ENCODE measurements at regions not wholly inside any gene's neighbourhood (a gene's known extent, or its start where the extent isn't known, plus 50 kb on each side); places are given as distances from the start of the nearest gene placed in this dataset.

DNA sequence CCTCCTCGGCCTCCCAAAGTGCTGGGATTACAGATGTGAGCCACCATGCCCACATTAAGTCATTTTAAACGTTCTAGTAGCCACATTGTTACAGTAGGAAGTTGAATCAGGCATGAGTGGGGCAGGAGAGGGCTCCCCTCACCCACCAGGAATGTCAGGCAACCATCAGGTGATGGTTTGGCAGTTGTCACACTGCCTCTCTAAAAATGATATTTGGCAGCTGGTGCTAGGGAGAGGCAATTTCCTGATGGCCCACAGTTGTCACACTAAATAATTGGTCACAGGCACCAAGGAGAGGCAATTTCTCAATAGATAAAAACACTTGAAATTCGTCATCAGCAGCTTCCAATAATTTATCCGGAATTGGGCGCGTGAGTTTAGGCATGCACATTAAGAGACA is 79.2 kb upstream of the ABHD2 start:
- TF ChIP-seq, protein P1, sequence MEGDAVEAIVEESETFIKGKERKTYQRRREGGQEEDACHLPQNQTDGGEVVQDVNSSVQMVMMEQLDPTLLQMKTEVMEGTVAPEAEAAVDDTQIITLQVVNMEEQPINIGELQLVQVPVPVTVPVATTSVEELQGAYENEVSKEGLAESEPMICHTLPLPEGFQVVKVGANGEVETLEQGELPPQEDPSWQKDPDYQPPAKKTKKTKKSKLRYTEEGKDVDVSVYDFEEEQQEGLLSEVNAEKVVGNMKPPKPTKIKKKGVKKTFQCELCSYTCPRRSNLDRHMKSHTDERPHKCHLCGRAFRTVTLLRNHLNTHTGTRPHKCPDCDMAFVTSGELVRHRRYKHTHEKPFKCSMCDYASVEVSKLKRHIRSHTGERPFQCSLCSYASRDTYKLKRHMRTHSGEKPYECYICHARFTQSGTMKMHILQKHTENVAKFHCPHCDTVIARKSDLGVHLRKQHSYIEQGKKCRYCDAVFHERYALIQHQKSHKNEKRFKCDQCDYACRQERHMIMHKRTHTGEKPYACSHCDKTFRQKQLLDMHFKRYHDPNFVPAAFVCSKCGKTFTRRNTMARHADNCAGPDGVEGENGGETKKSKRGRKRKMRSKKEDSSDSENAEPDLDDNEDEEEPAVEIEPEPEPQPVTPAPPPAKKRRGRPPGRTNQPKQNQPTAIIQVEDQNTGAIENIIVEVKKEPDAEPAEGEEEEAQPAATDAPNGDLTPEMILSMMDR (IDR thresholded peaks at IDR 0.05; ENCODE audit: low read length), result no peak
- TF ChIP-seq EZH2 (IDR thresholded peaks at IDR 0.05; ENCODE audit: borderline replicate concordance, low read length), result no peak
